Esophagus muscularis mucosa (tissue), 4 donors: ENCODE measurements at regions not wholly inside any gene's neighbourhood (a gene's known extent, or its start where the extent isn't known, plus 50 kb on each side); places are given as distances from the start of the nearest gene placed in this dataset.

Experiments used
- DNase-seq: peaks from one replicate; pipeline ENCODE4 v3.0.0-alpha.2; 2017; ENCODE audit errors: extremely low spot score
- H3K27ac ChIP-seq, 4 donors: fragments of 200-600 bp; sonication (generic); replicated peaks in 1 of 4; 1 replicate in 3 of 4; 2 replicates in 1 of 4; pipeline ENCODE4 v1.5.1; 2016 to 2019; ENCODE audit warnings: mild to moderate bottlenecking in 1 of 4
- H3K27me3 ChIP-seq, 4 donors: fragments of 200-600 bp; sonication (generic); one replicate each; pipeline versions ENCODE4 v1.5.1 to v1.6.0; 2016 to 2019
- H3K36me3 ChIP-seq, 4 donors: fragments of 200-600 bp; sonication (generic); one replicate each; pipeline ENCODE4 v1.5.1; 2016 to 2019
- H3K4me1 ChIP-seq, 4 donors: fragments of 200-600 bp; sonication (generic); one replicate each; pipeline ENCODE4 v1.5.1; 2016 to 2019
- H3K4me3 ChIP-seq, 4 donors: fragments of 200-600 bp; sonication (generic); 1 replicate in 2 of 4; 2 replicates in 2 of 4; pipeline ENCODE4 v1.5.1; 2016 to 2019; ENCODE audit warnings: mild to moderate bottlenecking in 4 of 4, moderate library complexity in 1 of 4
- H3K9me3 ChIP-seq, 4 donors: fragments of 200-600 bp; sonication (generic); 1 replicate in 3 of 4; 2 replicates in 1 of 4; pipeline ENCODE4 v1.5.1; 2016 to 2019
- EP300 ChIP-seq: sonication (generic); formaldehyde crosslinking; IDR thresholded peaks from one replicate; pipeline ENCODE4 v1.6.1; 2017; ENCODE audit warnings: antibody characterized with exemption
- POLR2A ChIP-seq: fragments of 450-650 bp; IDR thresholded peaks from one replicate; pipeline ENCODE4 v1.6.1; 2017; ENCODE audit warnings: antibody characterized with exemption, moderate library complexity, mild to moderate bottlenecking, low read depth
- POLR2AphosphoS5 ChIP-seq, 2 donors: sonication (generic); formaldehyde crosslinking; IDR thresholded peaks; one replicate each; pipeline ENCODE4 v1.6.1; 2017; ENCODE audit warnings: antibody characterized with exemption in 2 of 2
- WGBS: methylation state at CpG from one replicate; pipeline ENCODE4 v1.1.5; 2018; 5-methylcytosine and 5-hydroxymethylcytosine counted together
- intact Hi-C: fragments of 100-400 bp; cut with DNase I; formaldehyde crosslinking; loops from one replicate; pipeline ENCODE4 v1.15.1; 2023
- TF ChIP-seq, protein P1 (sequence below), 3 experiments: fragments of 200-600 bp in 2 of 3; fragments of 450-650 bp in 1 of 3; sonication (generic) in 2 of 3; IDR thresholded peaks; one replicate each; pipeline ENCODE4 v1.5.1; 2017 to 2019; ENCODE audit warnings: antibody characterized with exemption in 3 of 3, mild to moderate bottlenecking in 2 of 3, moderate library complexity in 1 of 3

DNA sequence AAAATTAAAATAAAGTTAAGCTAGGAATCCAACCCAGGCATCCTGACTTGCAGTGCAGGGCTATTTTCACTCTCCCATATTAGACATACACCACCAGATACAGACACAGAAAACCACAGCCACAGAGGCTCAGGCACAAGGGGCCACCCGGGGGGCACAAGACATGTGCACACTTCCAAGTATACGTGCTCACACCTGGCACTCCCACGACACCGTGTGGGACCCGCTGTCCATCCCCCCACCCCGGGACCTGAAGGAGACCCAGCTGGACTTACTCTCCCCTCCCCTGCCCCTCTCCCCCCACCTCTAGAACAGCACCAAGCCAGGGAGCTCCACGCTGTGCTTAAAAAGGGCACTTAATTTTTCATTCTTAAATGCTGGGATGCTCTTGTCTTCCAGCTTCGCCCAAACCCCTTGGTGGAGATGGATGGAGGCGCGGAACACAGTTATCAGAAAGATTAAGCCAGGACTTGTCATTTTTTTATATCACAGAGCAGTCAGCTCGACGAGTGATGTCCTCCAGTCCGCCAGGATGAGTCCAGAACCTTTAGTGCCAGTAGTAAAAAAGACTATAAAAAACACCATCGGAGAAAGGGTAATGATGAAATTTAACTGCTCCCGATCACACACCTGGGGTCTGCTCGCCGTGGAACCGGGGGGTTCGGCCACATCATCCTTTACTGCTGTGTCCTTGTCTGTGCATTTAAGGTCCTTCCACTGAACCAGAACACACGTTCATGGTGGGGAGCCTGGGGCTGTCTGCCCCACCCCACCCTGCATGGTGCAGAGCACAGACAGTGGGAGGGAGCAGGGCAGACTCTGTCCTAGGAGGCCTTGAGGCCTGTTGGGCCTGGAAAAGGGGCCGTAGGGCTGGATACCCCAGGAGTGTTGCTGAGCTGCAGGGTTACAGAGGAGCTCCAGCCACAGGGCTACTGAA is 73.3 kb upstream of the LHX1 start:
- no peak overlapping the region for H3K4me3 ChIP-seq
- DNase-seq = no peak
- H3K27me3 ChIP-seq = peaks cover 0 to 74% (median 0%) of the 10 kb centered on the region in 4 donors
- no peak for TF ChIP-seq POLR2A
- TF ChIP-seq, protein P1, sequence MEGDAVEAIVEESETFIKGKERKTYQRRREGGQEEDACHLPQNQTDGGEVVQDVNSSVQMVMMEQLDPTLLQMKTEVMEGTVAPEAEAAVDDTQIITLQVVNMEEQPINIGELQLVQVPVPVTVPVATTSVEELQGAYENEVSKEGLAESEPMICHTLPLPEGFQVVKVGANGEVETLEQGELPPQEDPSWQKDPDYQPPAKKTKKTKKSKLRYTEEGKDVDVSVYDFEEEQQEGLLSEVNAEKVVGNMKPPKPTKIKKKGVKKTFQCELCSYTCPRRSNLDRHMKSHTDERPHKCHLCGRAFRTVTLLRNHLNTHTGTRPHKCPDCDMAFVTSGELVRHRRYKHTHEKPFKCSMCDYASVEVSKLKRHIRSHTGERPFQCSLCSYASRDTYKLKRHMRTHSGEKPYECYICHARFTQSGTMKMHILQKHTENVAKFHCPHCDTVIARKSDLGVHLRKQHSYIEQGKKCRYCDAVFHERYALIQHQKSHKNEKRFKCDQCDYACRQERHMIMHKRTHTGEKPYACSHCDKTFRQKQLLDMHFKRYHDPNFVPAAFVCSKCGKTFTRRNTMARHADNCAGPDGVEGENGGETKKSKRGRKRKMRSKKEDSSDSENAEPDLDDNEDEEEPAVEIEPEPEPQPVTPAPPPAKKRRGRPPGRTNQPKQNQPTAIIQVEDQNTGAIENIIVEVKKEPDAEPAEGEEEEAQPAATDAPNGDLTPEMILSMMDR (IDR thresholded peaks at IDR 0.05) = no peak
- no peak for TF ChIP-seq EP300
- TF ChIP-seq POLR2AphosphoS5 (IDR thresholded peaks at IDR 0.05) = no peak
- H3K9me3 ChIP-seq = no peaks in the 10 kb centered on the region
- 60% methylated on average over 19 of the region's 21 CpGs for WGBS
- no peaks in the 10 kb centered on the region for H3K36me3 ChIP-seq
- H3K27ac ChIP-seq = no peak overlapping the region
- H3K4me1 ChIP-seq = no peaks in the 10 kb centered on the region
- intact Hi-C loops = no loop called here

DNA sequence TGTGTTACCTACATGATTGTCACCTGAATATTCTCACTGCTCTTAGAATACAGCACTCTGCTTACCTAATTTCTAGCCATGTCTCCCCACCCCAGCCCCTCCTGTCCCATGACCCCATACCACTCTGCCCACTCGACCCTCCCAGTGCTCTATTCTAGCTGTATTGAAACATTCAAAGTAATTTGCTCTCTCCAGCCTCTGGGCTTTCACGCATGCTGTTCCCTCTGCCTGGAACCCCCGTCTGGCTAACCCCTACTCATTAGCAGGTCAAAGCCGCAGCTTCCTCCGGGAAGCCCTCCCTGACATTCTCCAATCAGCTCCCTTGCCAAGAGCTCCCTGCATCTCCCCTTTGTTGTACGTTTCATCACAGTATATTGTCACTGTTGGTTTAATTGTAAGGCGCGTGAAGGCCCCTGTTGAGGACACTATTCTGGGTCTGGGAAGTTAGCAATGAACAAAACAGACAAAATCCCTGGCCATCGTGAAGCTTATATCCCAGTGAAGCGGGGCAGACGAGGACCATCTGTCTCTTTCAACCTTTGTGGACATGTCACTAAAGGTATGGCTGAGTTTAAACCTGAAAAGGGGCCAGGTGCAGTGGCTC is 72.3 kb upstream of the LHX1 start:
- Histone ChIP-seq H3K4me1 (no peaks in the 10 kb centered on the region), H3K9me3 (no peaks in the 10 kb centered on the region), H3K27me3 (peaks cover 0 to 74% (median 0%) of the 10 kb centered on the region in 4 donors), H3K27ac (no peak overlapping the region), H3K4me3 (no peak overlapping the region), H3K36me3 (no peaks in the 10 kb centered on the region)
- TF ChIP-seq, protein P1 (IDR thresholded peaks at IDR 0.05) = no peak
- no peak for TF ChIP-seq EP300
- TF ChIP-seq POLR2A = no peak
- TF ChIP-seq POLR2AphosphoS5 (IDR thresholded peaks at IDR 0.05) = no peak
- 60% methylated on average over 11 of the region's 11 CpGs for WGBS
- no peak for DNase-seq
- intact Hi-C loops = no loop called here

DNA sequence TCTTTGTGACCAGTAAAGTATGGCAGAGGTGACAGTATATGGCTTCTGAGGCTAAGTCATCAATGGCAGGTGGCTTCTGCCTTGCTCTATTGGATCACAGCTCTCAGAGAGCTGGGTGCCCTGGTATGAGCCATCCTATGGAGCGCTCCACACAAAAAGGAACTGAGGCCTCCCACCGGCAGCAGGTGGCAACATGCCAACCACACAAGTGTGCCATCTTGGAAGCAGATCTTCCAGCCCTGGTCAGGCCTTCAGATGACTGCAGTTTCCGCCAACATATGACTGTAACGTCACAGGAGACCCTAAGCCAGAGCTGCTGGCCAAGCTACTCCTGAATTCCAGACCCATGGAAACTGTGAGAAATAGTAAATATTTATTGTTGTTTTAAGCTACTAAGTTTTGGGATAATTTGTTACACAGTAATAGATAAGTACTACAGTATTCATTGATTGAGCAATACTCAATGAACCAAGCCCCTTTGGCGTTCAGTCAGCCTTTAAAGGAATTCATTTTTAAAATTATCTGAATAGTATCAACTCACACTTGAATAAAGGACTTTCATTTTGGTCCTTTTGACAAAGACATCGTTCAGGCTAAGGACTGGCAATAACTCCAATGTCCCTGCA is 69.4 kb upstream of the LHX1 start:
- no peak overlapping the region for H3K27ac ChIP-seq
- peaks cover 0 to 67% (median 0%) of the 10 kb centered on the region in 4 donors for H3K27me3 ChIP-seq
- no peaks in the 10 kb centered on the region for H3K36me3 ChIP-seq
- peaks cover 0 to 7% (median 3%) of the 10 kb centered on the region in 4 donors for H3K9me3 ChIP-seq
- intact Hi-C loops = no loop called here
- H3K4me1 ChIP-seq = no peaks in the 10 kb centered on the region
- DNase-seq = no peak
- 79% methylated on average over 6 of the region's 6 CpGs for WGBS
- H3K4me3 ChIP-seq = no peak overlapping the region
- no peak for TF ChIP-seq POLR2AphosphoS5 (IDR thresholded peaks at IDR 0.05)
- TF ChIP-seq, protein P1 (IDR thresholded peaks at IDR 0.05) = no peak
- TF ChIP-seq EP300 = no peak
- no peak for TF ChIP-seq POLR2A

DNA sequence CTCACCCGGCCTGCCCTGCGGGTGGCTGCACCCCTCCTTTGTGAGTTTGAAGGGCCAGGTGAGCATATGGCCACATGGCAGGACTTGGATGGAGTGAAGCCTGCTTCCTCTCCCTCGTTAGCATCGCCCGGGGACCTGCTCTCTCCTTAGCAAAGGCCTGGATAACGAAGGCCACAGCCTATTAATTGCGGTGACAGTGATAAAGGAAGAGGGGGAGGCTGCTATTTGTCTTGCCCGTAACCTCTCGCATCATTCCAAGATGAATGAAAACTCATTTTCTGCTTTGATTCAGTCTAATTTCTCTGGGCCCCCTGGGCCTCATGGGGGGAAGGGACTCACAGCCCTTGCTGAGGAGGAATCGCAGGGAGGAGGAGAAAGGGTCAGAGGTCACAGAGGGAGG is 68.5 kb upstream of the LHX1 start:
- TF ChIP-seq EP300 (no peak), POLR2AphosphoS5 (IDR thresholded peaks at IDR 0.05) (no peak), POLR2A (no peak)
- TF ChIP-seq, protein P1 (IDR thresholded peaks at IDR 0.05) = no peak
- H3K9me3 ChIP-seq = peaks cover 0 to 9% (median 7%) of the 10 kb centered on the region in 4 donors
- no peaks in the 10 kb centered on the region for H3K4me1 ChIP-seq
- intact Hi-C loops = no loop called here
- no peak overlapping the region for H3K27ac ChIP-seq
- no peak for DNase-seq
- 72% methylated on average over 10 of the region's 10 CpGs for WGBS
- H3K27me3 ChIP-seq = peaks cover 0 to 65% (median 0%) of the 10 kb centered on the region in 4 donors
- no peak overlapping the region for H3K4me3 ChIP-seq
- no peaks in the 10 kb centered on the region for H3K36me3 ChIP-seq
